OCI-LY3 (cell line): ENCODE measurements at regions not wholly inside any gene's neighbourhood (a gene's known extent, or its start where the extent isn't known, plus 50 kb on each side); places are given as distances from the start of the nearest gene placed in this dataset.

Experiments used
- H2AFZ ChIP-seq: fragments of 200-600, 300-600 bp; shearing (Covaris generic); 2 replicates; pipeline ENCODE4 v1.6.0; 2014; ENCODE audit warnings: antibody characterized with exemption, low read depth, low read length
- H3K27ac ChIP-seq: fragments of 200-600, 300-600 bp; sonication (generic); 2 replicates; pipeline ENCODE4 v1.5.1; 2014; ENCODE audit warnings: mild to moderate bottlenecking, low read length, moderate library complexity, mixed read lengths
- H3K27me3 ChIP-seq: fragments of 200-600, 300-600 bp; sonication (generic); 2 replicates; pipeline ENCODE4 v1.6.1; 2014; ENCODE audit warnings: low read depth, low read length, mixed read lengths
- H3K36me3 ChIP-seq: fragments of 200-600, 300-600 bp; sonication (generic); replicated peaks from 2 replicates; pipeline ENCODE3; 2014; ENCODE audit warnings: low read depth, low read length, mixed read lengths
- H3K4me1 ChIP-seq: fragments of 300-600, 200-600 bp; sonication (generic); 2 replicates; pipeline ENCODE4 v1.6.1; 2014; ENCODE audit warnings: low read length, mixed read lengths
- H3K4me2 ChIP-seq: fragments of 200-600, 300-600 bp; sonication (generic); 2 replicates; pipeline ENCODE4 v1.6.1; 2014; ENCODE audit warnings: low read length, mixed read lengths
- H3K4me3 ChIP-seq: fragments of 300-600, 200-600 bp; sonication (generic); 2 replicates; pipeline ENCODE4 v1.5.1; 2014; ENCODE audit warnings: antibody characterized with exemption, mild to moderate bottlenecking, low read length, moderate library complexity
- H3K79me2 ChIP-seq: fragments of 300-600, 200-600 bp; shearing (Covaris generic); 2 replicates; pipeline ENCODE4 v1.6.1; 2014; ENCODE audit warnings: mild to moderate bottlenecking, low read length, mixed read lengths
- H3K9ac ChIP-seq: fragments of 300-600, 200-600 bp; shearing (Covaris generic); 2 replicates; pipeline ENCODE4 v1.6.0; 2014; ENCODE audit warnings: mild to moderate bottlenecking, low read length, moderate library complexity
- H3K9me3 ChIP-seq: fragments of 200-600, 300-600 bp; shearing (Covaris generic); 2 replicates; pipeline ENCODE4 v1.6.1; 2014; ENCODE audit warnings: low read length, mixed read lengths; ENCODE audit not compliant: insufficient read depth
- H4K20me1 ChIP-seq: fragments of 200-600, 300-600 bp; sonication (generic); 2 replicates; pipeline ENCODE4 v1.6.1; 2016; ENCODE audit warnings: low read length, mixed read lengths; ENCODE audit not compliant: insufficient read depth
- CTCF ChIP-seq: fragments of 200-600, 300-600 bp; sonication (generic); IDR thresholded peaks from 2 replicates; pipeline ENCODE4 v1.5.1; 2014; ENCODE audit warnings: antibody characterized with exemption, low read length, low read depth
- EZH2phosphoT487 ChIP-seq: fragments of 200-600 bp; shearing (Covaris generic); IDR thresholded peaks from 2 replicates; pipeline ENCODE4 v1.6.1; 2018; ENCODE audit warnings: antibody characterized with exemption, mixed run types, low read depth

GRCh38 chr13:79631051-79631659 lies 150.2 kb downstream of the NDFIP2 start:
- H4K20me1 ChIP-seq, result no peaks in the 10 kb centered on the region
- no peak overlapping the region for H2AFZ ChIP-seq
- H3K27ac ChIP-seq, result no peak overlapping the region
- no peak overlapping the region for H3K9ac ChIP-seq
- no peaks in the 10 kb centered on the region for H3K9me3 ChIP-seq
- H3K4me2 ChIP-seq, result no peak overlapping the region
- no peak overlapping the region for H3K4me3 ChIP-seq
- peaks cover 2% of the 10 kb centered on the region for H3K4me1 ChIP-seq
- no peaks in the 10 kb centered on the region for H3K79me2 ChIP-seq
- no peaks in the 10 kb centered on the region for H3K36me3 ChIP-seq
- no peak for TF ChIP-seq EZH2phosphoT487
- TF ChIP-seq CTCF, result peak; percentile 22; the same call in 1 of the 2 replicates
- H3K27me3 ChIP-seq, result no peaks in the 10 kb centered on the region

GRCh38 chr13:79628463-79628862 lies 147.5 kb downstream of the NDFIP2 start:
- H3K4me1 ChIP-seq, result peaks cover 11% of the 10 kb centered on the region
- H3K9me3 ChIP-seq, result no peaks in the 10 kb centered on the region
- H2AFZ ChIP-seq, result no peak overlapping the region
- H3K27me3 ChIP-seq, result no peaks in the 10 kb centered on the region
- no peak overlapping the region for H3K27ac ChIP-seq
- no peak overlapping the region for H3K4me3 ChIP-seq
- H3K36me3 ChIP-seq, result no peaks in the 10 kb centered on the region
- H4K20me1 ChIP-seq, result no peaks in the 10 kb centered on the region
- no peaks in the 10 kb centered on the region for H3K79me2 ChIP-seq
- no peak overlapping the region for H3K9ac ChIP-seq
- no peak overlapping the region for H3K4me2 ChIP-seq
- TF ChIP-seq CTCF (no peak), EZH2phosphoT487 (no peak)

- Histone ChIP-seq H3K4me2 (no peak overlapping the region), H4K20me1 (no peaks in the 10 kb centered on the region), H3K36me3 (no peaks in the 10 kb centered on the region), H3K27ac (no peak overlapping the region), H3K79me2 (no peaks in the 10 kb centered on the region), H3K9me3 (no peaks in the 10 kb centered on the region), H3K4me3 (no peak overlapping the region), H3K27me3 (no peaks in the 10 kb centered on the region), H3K4me1 (peaks cover 11% of the 10 kb centered on the region), H3K9ac (no peak overlapping the region), H2AFZ (no peak overlapping the region)
- TF ChIP-seq CTCF (no peak), EZH2phosphoT487 (no peak)
Measured at GRCh38 chr13:79626924-79627323, 146.0 kb downstream of the NDFIP2 start.

- Histone ChIP-seq H3K79me2 (no peaks in the 10 kb centered on the region), H3K9me3 (no peaks in the 10 kb centered on the region), H4K20me1 (no peaks in the 10 kb centered on the region), H3K27ac (no peak overlapping the region), H3K9ac (no peak overlapping the region), H3K4me1 (peaks cover 11% of the 10 kb centered on the region), H2AFZ (no peak overlapping the region), H3K36me3 (no peaks in the 10 kb centered on the region), H3K27me3 (no peaks in the 10 kb centered on the region), H3K4me3 (no peak overlapping the region), H3K4me2 (0 out of 2 replicates have a peak overlapping the region, but pooled peaks have one; percentile 0)
- TF ChIP-seq CTCF, result no peak
- no peak for TF ChIP-seq EZH2phosphoT487
Measured at GRCh38 chr13:79625517-79625916, 144.6 kb downstream of the NDFIP2 start.
